ENCODE measurements at regions not wholly inside any gene's neighbourhood (a gene's known extent, or its start where the extent isn't known, plus 50 kb on each side); places are given as distances from the start of the nearest gene placed in this dataset.

- ChIA-PET POLR2A (no interaction called here), CTCF (ENCODE audit: unreplicated experiment) (no interaction called here)
- Histone ChIP-seq H3K4me1 (ENCODE audit: insufficient read depth, low read length, poor library complexity, severe bottlenecking) (no peaks in the 10 kb centered on the region), H3K4me2 (ENCODE audit: low read length) (no peak overlapping the region), H3K9me3 (ENCODE audit: low read length) (no peaks in the 10 kb centered on the region), H4K20me1 (ENCODE audit: insufficient read depth, low read length) (no peaks in the 10 kb centered on the region), H3K27ac (ENCODE audit: low read depth, low read length, poor library complexity, severe bottlenecking) (no peak overlapping the region), H3K9me2 (ENCODE audit: insufficient read depth, low read length) (no peaks in the 10 kb centered on the region), H3K4me3 (ENCODE audit: low read depth, low read length, poor library complexity, severe bottlenecking) (no peak overlapping the region), H3K36me3 (ENCODE audit: insufficient read depth, low read length) (no peaks in the 10 kb centered on the region), H3K79me2 (ENCODE audit: insufficient read depth, low read depth, low read length) (no peaks in the 10 kb centered on the region), H2AFZ (ENCODE audit: low read length) (no peak overlapping the region)
- no peak for DNase-seq (ENCODE audit: low spot score)
- BruUV-seq (replicated peaks): no TSS peak
- intact Hi-C loops (cut with micrococcal nuclease; ENCODE audit: unreplicated experiment): loop anchor here (10.0 kb wide), 1 partner anchor 173 kb away; no protein-coding TSS in a partner anchor
- no peak for TF ChIP-seq CTCF (conservative IDR thresholded peaks at IDR 0.05; ENCODE audit: low read length)
- TF ChIP-seq EZH2phosphoT487 (IDR thresholded peaks at IDR 0.05; ENCODE audit: borderline replicate concordance, low read depth, low read length): no peak
These were observed 304.0 kb downstream of the DUSP10 start for GRCh38 chr1:221437926-221438325.

- H3K79me2 ChIP-seq (ENCODE audit: insufficient read depth, low read depth, low read length): no peaks in the 10 kb centered on the region
- H3K4me3 ChIP-seq (ENCODE audit: low read depth, low read length, poor library complexity, severe bottlenecking): no peak overlapping the region
- POLR2A ChIA-PET: interaction anchor here (0.6 to 0.7 kb wide), 4 partner anchors 39 to 731 kb away, joined by 3 to 6 read pairs (median 3); no protein-coding TSS in a partner anchor
- no peaks in the 10 kb centered on the region for H3K4me1 ChIP-seq (ENCODE audit: insufficient read depth, low read length, poor library complexity, severe bottlenecking)
- no peaks in the 10 kb centered on the region for H3K9me2 ChIP-seq (ENCODE audit: insufficient read depth, low read length)
- intact Hi-C loops (cut with micrococcal nuclease; ENCODE audit: unreplicated experiment): loop anchor here (10.0 kb wide), 1 partner anchor 174 kb away; no protein-coding TSS in a partner anchor
- CTCF ChIA-PET (ENCODE audit: unreplicated experiment): no interaction called here
- H3K9me3 ChIP-seq (ENCODE audit: low read length): no peaks in the 10 kb centered on the region
- TF ChIP-seq CTCF (conservative IDR thresholded peaks at IDR 0.05; ENCODE audit: low read length): no peak
- no peak for TF ChIP-seq EZH2phosphoT487 (IDR thresholded peaks at IDR 0.05; ENCODE audit: borderline replicate concordance, low read depth, low read length)
- no peak overlapping the region for H2AFZ ChIP-seq (ENCODE audit: low read length)
- no peaks in the 10 kb centered on the region for H4K20me1 ChIP-seq (ENCODE audit: insufficient read depth, low read length)
- no peaks in the 10 kb centered on the region for H3K36me3 ChIP-seq (ENCODE audit: insufficient read depth, low read length)
- H3K4me2 ChIP-seq (ENCODE audit: low read length): no peak overlapping the region
- no TSS peak for BruUV-seq (replicated peaks)
- no peak overlapping the region for H3K27ac ChIP-seq (ENCODE audit: low read depth, low read length, poor library complexity, severe bottlenecking)
- no peak for DNase-seq (ENCODE audit: low spot score)
These were observed 302.7 kb downstream of the DUSP10 start for GRCh38 chr1:221439008-221439746.
